SK-N-SH (cell line): ENCODE measurements at regions not wholly inside any gene's neighbourhood (a gene's known extent, or its start where the extent isn't known, plus 50 kb on each side); places are given as distances from the start of the nearest gene placed in this dataset.

Source experiments
- CTCF ChIA-PET: fragments of 300-600, 350-600 bp; formaldehyde crosslinking; extraction: SDS; loops from one replicate; lab custom pipeline; 2021; lab: Yijun Ruan, JAX
- POLR2A ChIA-PET: fragments of 350-600 bp; sonication (Branson Sonifier 250); formaldehyde crosslinking; extraction: SDS; loops from one replicate; lab custom pipeline; 2020; ENCODE audit warnings: antibody characterized with exemption, inconsistent platforms; lab: Yijun Ruan, JAX
- DNase-seq: peaks from one replicate; pipeline ENCODE4 v3.0.0; 2012
- H2AFZ ChIP-seq: fragments of 200-600 bp; sonication (generic); 2 replicates; pipeline ENCODE4 v1.8.1; 2016; ENCODE audit warnings: antibody characterized with exemption, mild to moderate bottlenecking, low read depth
- H3F3A ChIP-seq: fragments of 200-600 bp; sonication (generic); replicated peaks from 2 replicates; pipeline ENCODE3; 2016; ENCODE audit warnings: antibody characterized with exemption, mild to moderate bottlenecking; ENCODE audit not compliant: insufficient read depth
- H3K27ac ChIP-seq, 2 experiments: fragments of 200-500 bp in 1 of 2; fragments of 200-600 bp in 1 of 2; sonication (Bioruptor generic) in 1 of 2; sonication (generic), shearing (Covaris generic) in 1 of 2; 2 replicates each; pipeline versions ENCODE4 v1.5.1 to v1.6.1; 2014 to 2016; ENCODE audit warnings: low read depth in 2 of 2, inconsistent platforms in 1 of 2, low read length in 1 of 2, mild to moderate bottlenecking in 1 of 2, mixed read lengths in 1 of 2
- H3K27me3 ChIP-seq: fragments of 200-600 bp; sonication (generic), shearing (Covaris generic); 2 replicates; pipeline ENCODE4 v1.6.1; 2016; ENCODE audit warnings: mixed run types; ENCODE audit not compliant: insufficient read depth
- H3K36me3 ChIP-seq, 2 experiments: fragments of 200-500 bp in 1 of 2; fragments of 200-600 bp in 1 of 2; sonication (Bioruptor generic) in 1 of 2; sonication (generic) in 1 of 2; replicated peaks in 1 of 2; 2 replicates each; pipeline versions ENCODE3 to v1.5.1; 2014 to 2016; ENCODE audit warnings: low read length in 1 of 2, mild to moderate bottlenecking in 1 of 2; ENCODE audit not compliant: insufficient read depth in 2 of 2, control insufficient read depth in 1 of 2
- H3K4me1 ChIP-seq, 2 experiments: fragments of 200-500 bp in 1 of 2; fragments of 200-600 bp in 1 of 2; sonication (Bioruptor generic) in 1 of 2; sonication (generic), shearing (Covaris generic) in 1 of 2; 2 replicates each; pipeline versions ENCODE4 v1.5.1 to v1.6.1; 2014 to 2016; ENCODE audit warnings: low read depth in 1 of 2, low read length in 1 of 2, mixed run types in 1 of 2; ENCODE audit not compliant: insufficient read depth in 2 of 2, control insufficient read depth in 1 of 2
- H3K4me2 ChIP-seq: fragments of 200-600 bp; sonication (generic), shearing (Covaris generic); 2 replicates; pipeline ENCODE4 v1.6.1; 2017; ENCODE audit warnings: mixed run types
- H3K4me3 ChIP-seq, 2 experiments: fragments of 200-500 bp in 1 of 2; fragments of 200-600 bp in 1 of 2; sonication (Bioruptor generic) in 1 of 2; sonication (generic), shearing (Covaris generic) in 1 of 2; 2 replicates each; pipeline versions ENCODE4 v1.5.1 to v1.8.1; 2014 to 2016; ENCODE audit warnings: low read depth in 2 of 2, inconsistent platforms in 1 of 2, low read length in 1 of 2, mild to moderate bottlenecking in 1 of 2, mixed read lengths in 1 of 2, moderate library complexity in 1 of 2
- H3K79me2 ChIP-seq: fragments of 200-600 bp; sonication (generic); 2 replicates; pipeline ENCODE4 v1.8.1; 2017; ENCODE audit warnings: mild to moderate bottlenecking; ENCODE audit not compliant: insufficient read depth
- H3K9ac ChIP-seq: fragments of 200-600 bp; sonication (generic); 2 replicates; pipeline ENCODE4 v1.6.1; 2017; ENCODE audit warnings: mixed run types
- H3K9me2 ChIP-seq: fragments of 200-600 bp; sonication (generic); 2 replicates; pipeline ENCODE4 v1.6.1; 2017; ENCODE audit warnings: mixed run types
- H3K9me3 ChIP-seq: fragments of 200-600 bp; sonication (generic); 2 replicates; pipeline ENCODE4 v1.6.1; 2017; ENCODE audit warnings: mixed run types, mild to moderate bottlenecking, moderate library complexity
- H4K20me1 ChIP-seq: fragments of 200-600 bp; sonication (generic); 2 replicates; pipeline ENCODE4 v1.6.1; 2017; ENCODE audit warnings: mild to moderate bottlenecking, mixed run types; ENCODE audit not compliant: insufficient read depth
- ELF1 ChIP-seq: IDR thresholded peaks from 2 replicates; pipeline ENCODE4 v1.4.0; 2012
- EP300 ChIP-seq, 2 experiments: IDR thresholded peaks; 2 replicates each; pipeline versions ENCODE4 v1.4.0 to v1.6.1; 2012; ENCODE audit warnings: borderline replicate concordance in 1 of 2, low read depth in 1 of 2, low read length in 1 of 2
- GABPA ChIP-seq: IDR thresholded peaks from 2 replicates; pipeline ENCODE4 v1.4.0; 2012; ENCODE audit warnings: low read depth, mild to moderate bottlenecking
- GATA2 ChIP-seq: sonication (generic); formaldehyde crosslinking; IDR thresholded peaks from 2 replicates; pipeline ENCODE4 v1.5.0; 2020; ENCODE audit warnings: mild to moderate bottlenecking, missing genetic modification reagents
- JUND ChIP-seq: IDR thresholded peaks from 2 replicates; pipeline ENCODE4 v1.4.0; 2012
- NRF1 ChIP-seq: IDR thresholded peaks from 2 replicates; pipeline ENCODE4 v1.6.1; 2012; ENCODE audit warnings: low read depth, mild to moderate bottlenecking, low read length
- POLR2AphosphoS5 ChIP-seq: IDR thresholded peaks from 2 replicates; pipeline ENCODE4 v1.6.1; 2012; ENCODE audit warnings: low read depth, low read length
- REST ChIP-seq: IDR thresholded peaks from 2 replicates; pipeline ENCODE4 v1.6.1; 2012; ENCODE audit warnings: mild to moderate bottlenecking, low read depth, low read length, moderate library complexity
- SMC3 ChIP-seq: IDR thresholded peaks from 2 replicates; pipeline ENCODE4 v1.6.1; 2012; ENCODE audit warnings: low read depth, low read length, improper control_type of control experiment
- TEAD4 ChIP-seq: IDR thresholded peaks from 2 replicates; pipeline ENCODE4 v1.4.0; 2012; ENCODE audit warnings: mild to moderate bottlenecking, borderline replicate concordance; ENCODE audit not compliant: insufficient read depth
- WGBS: methylation state at CpG from one replicate; pipeline ENCODE4 v1.1.6; 2017; ENCODE audit warnings: low lambda C conversion rate; 5-methylcytosine and 5-hydroxymethylcytosine counted together
- TF ChIP-seq, protein P1 (sequence below): IDR thresholded peaks from 2 replicates; pipeline ENCODE4 v1.4.0; 2012; ENCODE audit warnings: low read depth
- TF ChIP-seq, protein P2 (sequence below): IDR thresholded peaks from 2 replicates; pipeline ENCODE4 v1.4.0; 2012; ENCODE audit warnings: low read depth, borderline replicate concordance
- TF ChIP-seq, protein P3 (sequence below): IDR thresholded peaks from 2 replicates; pipeline ENCODE4; 2012
- TF ChIP-seq, protein P4 (sequence below): fragments of 200-600 bp; sonication (generic); IDR thresholded peaks from 2 replicates; pipeline ENCODE4 v1.6.1; 2017; ENCODE audit warnings: antibody characterized with exemption, mild to moderate bottlenecking, moderate library complexity
- TF ChIP-seq, protein P5 (sequence below): fragments of 150-350 bp; IDR thresholded peaks from 2 replicates; pipeline ENCODE4 v1.6.1; 2016; ENCODE audit warnings: mild to moderate bottlenecking, low read depth, low read length

DNA sequence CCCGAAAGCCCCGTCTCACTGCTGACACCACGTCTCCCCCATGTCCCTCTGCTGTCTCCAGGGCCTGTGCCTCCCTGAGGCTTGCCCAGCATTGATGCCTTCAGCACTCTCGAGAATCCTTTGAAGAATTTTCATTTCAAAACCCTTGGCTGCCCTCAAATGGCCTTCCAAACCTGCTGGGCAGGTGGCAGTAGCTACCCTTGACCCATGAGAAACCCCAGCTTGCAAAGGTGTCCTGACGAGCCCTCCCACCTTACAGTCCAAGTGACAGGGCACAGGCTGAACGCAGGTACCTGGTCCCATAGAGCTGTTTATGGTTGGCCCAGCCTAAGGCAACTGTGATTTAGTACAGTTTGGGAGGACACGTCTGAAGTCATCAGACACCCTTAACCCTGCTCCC lies 97.2 kb upstream of the SPIN1 start:
- no peak for DNase-seq
- H2AFZ ChIP-seq = no peak overlapping the region
- no peak overlapping the region for H3K4me2 ChIP-seq
- no peaks in the 10 kb centered on the region for H3K79me2 ChIP-seq
- ChIA-PET CTCF (no interaction called here), POLR2A (no interaction called here)
- WGBS = 51% methylated on average over 7 of the region's 7 CpGs
- H4K20me1 ChIP-seq = no peaks in the 10 kb centered on the region
- H3K4me3 ChIP-seq = no peak overlapping the region
- no peaks in the 10 kb centered on the region for H3K36me3 ChIP-seq
- no peaks in the 10 kb centered on the region for H3F3A ChIP-seq
- H3K4me1 ChIP-seq = peaks cover 0 to 10% of the 10 kb centered on the region in 2 experiments; a peak in 1 of 4 replicates
- H3K27me3 ChIP-seq = no peaks in the 10 kb centered on the region
- TF ChIP-seq, protein P1, sequence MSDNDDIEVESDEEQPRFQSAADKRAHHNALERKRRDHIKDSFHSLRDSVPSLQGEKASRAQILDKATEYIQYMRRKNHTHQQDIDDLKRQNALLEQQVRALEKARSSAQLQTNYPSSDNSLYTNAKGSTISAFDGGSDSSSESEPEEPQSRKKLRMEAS = no peak
- TF ChIP-seq TEAD4 (no peak), EP300 (IDR thresholded peaks at IDR 0.05; ENCODE audit: borderline replicate concordance in 1 of 2, low read depth in 1 of 2, low read length in 1 of 2) (no peak), ELF1 (no peak), NRF1 (no peak), POLR2AphosphoS5 (no peak), JUND (no peak), GABPA (no peak), REST (no peak), GATA2 (CRISPR knock-in tag) (no peak), SMC3 (no peak)
- TF ChIP-seq, protein P2, sequence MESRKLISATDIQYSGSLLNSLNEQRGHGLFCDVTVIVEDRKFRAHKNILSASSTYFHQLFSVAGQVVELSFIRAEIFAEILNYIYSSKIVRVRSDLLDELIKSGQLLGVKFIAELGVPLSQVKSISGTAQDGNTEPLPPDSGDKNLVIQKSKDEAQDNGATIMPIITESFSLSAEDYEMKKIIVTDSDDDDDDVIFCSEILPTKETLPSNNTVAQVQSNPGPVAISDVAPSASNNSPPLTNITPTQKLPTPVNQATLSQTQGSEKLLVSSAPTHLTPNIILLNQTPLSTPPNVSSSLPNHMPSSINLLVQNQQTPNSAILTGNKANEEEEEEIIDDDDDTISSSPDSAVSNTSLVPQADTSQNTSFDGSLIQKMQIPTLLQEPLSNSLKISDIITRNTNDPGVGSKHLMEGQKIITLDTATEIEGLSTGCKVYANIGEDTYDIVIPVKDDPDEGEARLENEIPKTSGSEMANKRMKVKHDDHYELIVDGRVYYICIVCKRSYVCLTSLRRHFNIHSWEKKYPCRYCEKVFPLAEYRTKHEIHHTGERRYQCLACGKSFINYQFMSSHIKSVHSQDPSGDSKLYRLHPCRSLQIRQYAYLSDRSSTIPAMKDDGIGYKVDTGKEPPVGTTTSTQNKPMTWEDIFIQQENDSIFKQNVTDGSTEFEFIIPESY = no peak
- TF ChIP-seq, protein P3, sequence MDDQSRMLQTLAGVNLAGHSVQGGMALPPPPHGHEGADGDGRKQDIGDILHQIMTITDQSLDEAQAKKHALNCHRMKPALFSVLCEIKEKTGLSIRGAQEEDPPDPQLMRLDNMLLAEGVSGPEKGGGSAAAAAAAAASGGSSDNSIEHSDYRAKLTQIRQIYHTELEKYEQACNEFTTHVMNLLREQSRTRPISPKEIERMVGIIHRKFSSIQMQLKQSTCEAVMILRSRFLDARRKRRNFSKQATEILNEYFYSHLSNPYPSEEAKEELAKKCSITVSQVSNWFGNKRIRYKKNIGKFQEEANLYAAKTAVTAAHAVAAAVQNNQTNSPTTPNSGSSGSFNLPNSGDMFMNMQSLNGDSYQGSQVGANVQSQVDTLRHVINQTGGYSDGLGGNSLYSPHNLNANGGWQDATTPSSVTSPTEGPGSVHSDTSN = no peak
- TF ChIP-seq, protein P4, sequence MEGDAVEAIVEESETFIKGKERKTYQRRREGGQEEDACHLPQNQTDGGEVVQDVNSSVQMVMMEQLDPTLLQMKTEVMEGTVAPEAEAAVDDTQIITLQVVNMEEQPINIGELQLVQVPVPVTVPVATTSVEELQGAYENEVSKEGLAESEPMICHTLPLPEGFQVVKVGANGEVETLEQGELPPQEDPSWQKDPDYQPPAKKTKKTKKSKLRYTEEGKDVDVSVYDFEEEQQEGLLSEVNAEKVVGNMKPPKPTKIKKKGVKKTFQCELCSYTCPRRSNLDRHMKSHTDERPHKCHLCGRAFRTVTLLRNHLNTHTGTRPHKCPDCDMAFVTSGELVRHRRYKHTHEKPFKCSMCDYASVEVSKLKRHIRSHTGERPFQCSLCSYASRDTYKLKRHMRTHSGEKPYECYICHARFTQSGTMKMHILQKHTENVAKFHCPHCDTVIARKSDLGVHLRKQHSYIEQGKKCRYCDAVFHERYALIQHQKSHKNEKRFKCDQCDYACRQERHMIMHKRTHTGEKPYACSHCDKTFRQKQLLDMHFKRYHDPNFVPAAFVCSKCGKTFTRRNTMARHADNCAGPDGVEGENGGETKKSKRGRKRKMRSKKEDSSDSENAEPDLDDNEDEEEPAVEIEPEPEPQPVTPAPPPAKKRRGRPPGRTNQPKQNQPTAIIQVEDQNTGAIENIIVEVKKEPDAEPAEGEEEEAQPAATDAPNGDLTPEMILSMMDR = no peak
- TF ChIP-seq, protein P5, sequence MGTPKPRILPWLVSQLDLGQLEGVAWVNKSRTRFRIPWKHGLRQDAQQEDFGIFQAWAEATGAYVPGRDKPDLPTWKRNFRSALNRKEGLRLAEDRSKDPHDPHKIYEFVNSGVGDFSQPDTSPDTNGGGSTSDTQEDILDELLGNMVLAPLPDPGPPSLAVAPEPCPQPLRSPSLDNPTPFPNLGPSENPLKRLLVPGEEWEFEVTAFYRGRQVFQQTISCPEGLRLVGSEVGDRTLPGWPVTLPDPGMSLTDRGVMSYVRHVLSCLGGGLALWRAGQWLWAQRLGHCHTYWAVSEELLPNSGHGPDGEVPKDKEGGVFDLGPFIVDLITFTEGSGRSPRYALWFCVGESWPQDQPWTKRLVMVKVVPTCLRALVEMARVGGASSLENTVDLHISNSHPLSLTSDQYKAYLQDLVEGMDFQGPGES = no peak
- no peaks in the 10 kb centered on the region for H3K9me2 ChIP-seq
- no peak overlapping the region for H3K9ac ChIP-seq
- H3K9me3 ChIP-seq = no peaks in the 10 kb centered on the region
- H3K27ac ChIP-seq = no peak overlapping the region
